Natural killer cell (primary cell): ENCODE measurements at regions not wholly inside any gene's neighbourhood (a gene's known extent, or its start where the extent isn't known, plus 50 kb on each side); places are given as distances from the start of the nearest gene placed in this dataset.
"Not testable (repeated sequence)": the region's sequence is repeated elsewhere in the genome, so short reads cannot be mapped to it uniquely, and the experiment has no call there.

ENCODE experiments used
- ATAC-seq, 3 donors: fragments of 150-1000 bp in 2 of 3; fragments of 200-7000 bp in 1 of 3; cut with Tn5 transposase; 1 replicate in 1 of 3; 2 replicates in 2 of 3; pipeline ENCODE4 v1.10.0; 2021; ENCODE audit warnings: mild to moderate bottlenecking in 2 of 3, moderate library complexity in 2 of 3
- DNase-seq, 2 donors: peaks; one replicate each; pipeline versions ENCODE4 v3.0.0 to v3.0.0-alpha.2; 2013 to 2021; ENCODE audit warnings: mixed read lengths in 1 of 2
- H3K27ac ChIP-seq: one replicate; pipeline ENCODE4 v1.5.1; 2013; ENCODE audit warnings: mild to moderate bottlenecking, low read length
- H3K27me3 ChIP-seq: one replicate; pipeline ENCODE4 v1.6.1; 2013; ENCODE audit warnings: low read length; ENCODE audit not compliant: control insufficient read depth, insufficient read depth
- H3K36me3 ChIP-seq: one replicate; pipeline ENCODE4 v1.6.1; 2013; ENCODE audit warnings: low read length; ENCODE audit not compliant: control insufficient read depth, insufficient read depth
- H3K4me1 ChIP-seq: one replicate; pipeline ENCODE4 v1.6.1; 2013; ENCODE audit warnings: low read length; ENCODE audit not compliant: control insufficient read depth, insufficient read depth
- H3K4me3 ChIP-seq: one replicate; pipeline ENCODE4 v1.5.1; 2013; ENCODE audit warnings: low read length
- H3K9me3 ChIP-seq: one replicate; pipeline ENCODE4 v1.6.1; 2013; ENCODE audit warnings: low read length; ENCODE audit not compliant: control insufficient read depth, insufficient read depth
- H3K27ac Mint-ChIP-seq, 2 donors: one replicate each; pipeline ENCODE4 v1.8.0; 2022; ENCODE audit warnings: mild to moderate bottlenecking in 2 of 2, mixed read lengths in 2 of 2, moderate library complexity in 1 of 2
- H3K27me3 Mint-ChIP-seq, 2 donors: one replicate each; pipeline ENCODE4 v1.8.0; 2022; ENCODE audit warnings: low read depth in 2 of 2, mixed read lengths in 2 of 2
- H3K36me3 Mint-ChIP-seq: one replicate; pipeline ENCODE4 v1.8.0; 2022; ENCODE audit warnings: mixed read lengths
- H3K4me1 Mint-ChIP-seq, 2 donors: one replicate each; pipeline ENCODE4 v1.8.0; 2022; ENCODE audit warnings: mixed read lengths in 2 of 2
- H3K4me3 Mint-ChIP-seq: one replicate; pipeline ENCODE4 v1.8.0; 2022; ENCODE audit warnings: mild to moderate bottlenecking, moderate library complexity, mixed read lengths
- H3K9me3 Mint-ChIP-seq, 2 donors: one replicate each; pipeline ENCODE4 v1.8.0; 2022; ENCODE audit warnings: mixed read lengths in 2 of 2
- WGBS: methylation state at CpG from one replicate; pipeline ENCODE4 v1.1.7; 2013; ENCODE audit warnings: missing lambda C conversion rate; ENCODE audit not compliant: insufficient coverage; 5-methylcytosine and 5-hydroxymethylcytosine counted together
- intact Hi-C: fragments of 100-400 bp; cut with micrococcal nuclease; formaldehyde crosslinking; loops from one replicate; pipeline ENCODE4 v1.14.2; 2022
- TF ChIP-seq, protein P1 (sequence below): fragments of 200-600 bp; IDR thresholded peaks from one replicate; pipeline ENCODE4 v1.8.0; 2022; ENCODE audit warnings: antibody characterized with exemption

DNA sequence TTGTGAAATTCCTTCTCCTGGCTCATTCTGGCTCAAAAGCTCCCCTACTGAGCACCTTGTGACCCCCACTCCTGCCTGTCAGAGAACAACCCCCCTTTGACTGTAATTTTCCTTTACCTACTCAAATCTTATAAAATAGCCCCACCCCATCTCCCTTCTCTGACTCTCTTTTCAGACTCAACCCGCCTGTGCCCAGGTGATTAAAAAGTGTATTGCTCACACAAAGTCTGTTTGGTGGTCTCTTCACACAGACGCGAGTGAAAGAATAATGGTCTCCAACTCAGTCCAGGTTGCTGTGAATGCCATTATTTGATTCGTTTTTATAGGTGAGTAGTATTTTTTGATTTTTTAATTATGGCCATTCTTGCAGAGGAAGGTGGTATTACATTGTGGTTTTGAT, 414.1 kb upstream of the FKBP1C start:
- ATAC-seq = no peak
- 74% methylated on average over 4 of the region's 4 CpGs for WGBS
- no peaks in the 10 kb centered on the region for H3K4me1 Mint-ChIP-seq
- TF ChIP-seq, protein P1, sequence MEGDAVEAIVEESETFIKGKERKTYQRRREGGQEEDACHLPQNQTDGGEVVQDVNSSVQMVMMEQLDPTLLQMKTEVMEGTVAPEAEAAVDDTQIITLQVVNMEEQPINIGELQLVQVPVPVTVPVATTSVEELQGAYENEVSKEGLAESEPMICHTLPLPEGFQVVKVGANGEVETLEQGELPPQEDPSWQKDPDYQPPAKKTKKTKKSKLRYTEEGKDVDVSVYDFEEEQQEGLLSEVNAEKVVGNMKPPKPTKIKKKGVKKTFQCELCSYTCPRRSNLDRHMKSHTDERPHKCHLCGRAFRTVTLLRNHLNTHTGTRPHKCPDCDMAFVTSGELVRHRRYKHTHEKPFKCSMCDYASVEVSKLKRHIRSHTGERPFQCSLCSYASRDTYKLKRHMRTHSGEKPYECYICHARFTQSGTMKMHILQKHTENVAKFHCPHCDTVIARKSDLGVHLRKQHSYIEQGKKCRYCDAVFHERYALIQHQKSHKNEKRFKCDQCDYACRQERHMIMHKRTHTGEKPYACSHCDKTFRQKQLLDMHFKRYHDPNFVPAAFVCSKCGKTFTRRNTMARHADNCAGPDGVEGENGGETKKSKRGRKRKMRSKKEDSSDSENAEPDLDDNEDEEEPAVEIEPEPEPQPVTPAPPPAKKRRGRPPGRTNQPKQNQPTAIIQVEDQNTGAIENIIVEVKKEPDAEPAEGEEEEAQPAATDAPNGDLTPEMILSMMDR = no peak
- DNase-seq = no peak
- no peaks in the 10 kb centered on the region for H3K36me3 ChIP-seq
- no peak overlapping the region for H3K4me3 Mint-ChIP-seq
- peaks cover 13 to 20% of the 10 kb centered on the region in 2 donors for H3K9me3 Mint-ChIP-seq
- no peaks in the 10 kb centered on the region for H3K27me3 Mint-ChIP-seq
- H3K36me3 Mint-ChIP-seq = peaks cover 5% of the 10 kb centered on the region
- no peaks in the 10 kb centered on the region for H3K4me1 ChIP-seq
- H3K27me3 ChIP-seq = no peaks in the 10 kb centered on the region
- no peak overlapping the region for H3K27ac Mint-ChIP-seq
- H3K9me3 ChIP-seq = no peaks in the 10 kb centered on the region
- H3K4me3 ChIP-seq = no peak overlapping the region
- H3K27ac ChIP-seq = no peak overlapping the region
- intact Hi-C loops = no loop called here

- Histone ChIP-seq H3K36me3 (no peaks in the 10 kb centered on the region), H3K27ac (no peak overlapping the region), H3K27me3 (no peaks in the 10 kb centered on the region), H3K9me3 (no peaks in the 10 kb centered on the region), H3K4me1 (no peaks in the 10 kb centered on the region), H3K4me3 (no peak overlapping the region)
- TF ChIP-seq, protein P1 = no peak
- WGBS = 100% methylated on average over 2 of the region's 5 CpGs
- H3K27ac Mint-ChIP-seq = no peak overlapping the region
- intact Hi-C loops = no loop called here
- H3K9me3 Mint-ChIP-seq = peaks cover 0 to 7% of the 10 kb centered on the region in 2 donors
- DNase-seq (no peak), ATAC-seq (no peak)
- H3K27me3 Mint-ChIP-seq = no peaks in the 10 kb centered on the region
- H3K4me3 Mint-ChIP-seq = no peak overlapping the region
- no peaks in the 10 kb centered on the region for H3K4me1 Mint-ChIP-seq
- H3K36me3 Mint-ChIP-seq = no peaks in the 10 kb centered on the region
Observed at GRCh38 chr6:62775427-62776022, 435.7 kb upstream of the FKBP1C start.

GRCh38 chr6:62766174-62766573, 445.1 kb upstream of the FKBP1C start:
- H3K4me1 ChIP-seq, intact Hi-C loops, DNase-seq, ATAC-seq, H3K27me3 Mint-ChIP-seq, H3K4me1 Mint-ChIP-seq, H3K27me3 ChIP-seq, H3K4me3 Mint-ChIP-seq, H3K36me3 ChIP-seq, H3K9me3 ChIP-seq, H3K4me3 ChIP-seq, H3K27ac ChIP-seq, H3K27ac Mint-ChIP-seq: not testable (repeated sequence)
- H3K9me3 Mint-ChIP-seq = peaks cover 5 to 18% of the 10 kb centered on the region in 2 donors
- WGBS = 100% methylated on average over 2 of the region's 5 CpGs
- H3K36me3 Mint-ChIP-seq = peaks cover 14% of the 10 kb centered on the region

- intact Hi-C loops = no loop called here
- Histone ChIP-seq H3K36me3 (no peaks in the 10 kb centered on the region), H3K27ac (no peak overlapping the region), H3K4me1 (no peaks in the 10 kb centered on the region), H3K27me3 (no peaks in the 10 kb centered on the region), H3K4me3 (no peak overlapping the region), H3K9me3 (peaks cover 3% of the 10 kb centered on the region)
- peaks cover 7 to 18% of the 10 kb centered on the region in 2 donors for H3K9me3 Mint-ChIP-seq
- DNase-seq = no peak
- H3K4me3 Mint-ChIP-seq = no peak overlapping the region
- H3K27me3 Mint-ChIP-seq = no peaks in the 10 kb centered on the region
- H3K36me3 Mint-ChIP-seq = peaks cover 20% of the 10 kb centered on the region
- H3K27ac Mint-ChIP-seq = no peak overlapping the region
- WGBS = 91% methylated on average over 3 of the region's 3 CpGs
- H3K4me1 Mint-ChIP-seq = no peaks in the 10 kb centered on the region
- no peak for ATAC-seq
- TF ChIP-seq, protein P1 = no peak
Observed at GRCh38 chr6:62764841-62765240, 446.4 kb upstream of the FKBP1C start.
